ENCODE measurements at regions not wholly inside any gene's neighbourhood (a gene's known extent, or its start where the extent isn't known, plus 50 kb on each side); places are given as distances from the start of the nearest gene placed in this dataset.

- TF ChIP-seq PHB2 (IDR thresholded peaks at IDR 0.05; ENCODE audit: low read depth) (no peak), NR3C1 (CRISPR knock-in tag; IDR thresholded peaks at IDR 0.05) (no peak)
Measured at GRCh38 chr20:23192469-23192868, 106.3 kb upstream of the CD93 start.
